ENCODE measurements at regions not wholly inside any gene's neighbourhood (a gene's known extent, or its start where the extent isn't known, plus 50 kb on each side); places are given as distances from the start of the nearest gene placed in this dataset.

- H3K9me3 Mint-ChIP-seq: no peaks in the 10 kb centered on the region
- no peaks in the 10 kb centered on the region for H3K36me3 Mint-ChIP-seq (ENCODE audit: insufficient read depth in 1 of 3, low read depth in 3 of 3)
- TF ChIP-seq, protein P1, sequence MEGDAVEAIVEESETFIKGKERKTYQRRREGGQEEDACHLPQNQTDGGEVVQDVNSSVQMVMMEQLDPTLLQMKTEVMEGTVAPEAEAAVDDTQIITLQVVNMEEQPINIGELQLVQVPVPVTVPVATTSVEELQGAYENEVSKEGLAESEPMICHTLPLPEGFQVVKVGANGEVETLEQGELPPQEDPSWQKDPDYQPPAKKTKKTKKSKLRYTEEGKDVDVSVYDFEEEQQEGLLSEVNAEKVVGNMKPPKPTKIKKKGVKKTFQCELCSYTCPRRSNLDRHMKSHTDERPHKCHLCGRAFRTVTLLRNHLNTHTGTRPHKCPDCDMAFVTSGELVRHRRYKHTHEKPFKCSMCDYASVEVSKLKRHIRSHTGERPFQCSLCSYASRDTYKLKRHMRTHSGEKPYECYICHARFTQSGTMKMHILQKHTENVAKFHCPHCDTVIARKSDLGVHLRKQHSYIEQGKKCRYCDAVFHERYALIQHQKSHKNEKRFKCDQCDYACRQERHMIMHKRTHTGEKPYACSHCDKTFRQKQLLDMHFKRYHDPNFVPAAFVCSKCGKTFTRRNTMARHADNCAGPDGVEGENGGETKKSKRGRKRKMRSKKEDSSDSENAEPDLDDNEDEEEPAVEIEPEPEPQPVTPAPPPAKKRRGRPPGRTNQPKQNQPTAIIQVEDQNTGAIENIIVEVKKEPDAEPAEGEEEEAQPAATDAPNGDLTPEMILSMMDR (conservative IDR thresholded peaks at IDR 0.05): no peak
- no peak overlapping the region for H2BK15ac ChIP-seq (ENCODE audit: low read depth, low read length)
- H3K79me1 ChIP-seq (ENCODE audit: insufficient read depth, low read depth, low read length, poor library complexity, severe bottlenecking): no peaks in the 10 kb centered on the region
- no peak overlapping the region for H2AFZ ChIP-seq (ENCODE audit: low read length)
- H3K27ac ChIP-seq (ENCODE audit: insufficient read length, low read depth, low read length): no peak overlapping the region
- no peak overlapping the region for H2BK12ac ChIP-seq (ENCODE audit: insufficient read length, low read depth, low read length)
- no peaks in the 10 kb centered on the region for H3K9me3 ChIP-seq (ENCODE audit: control insufficient read depth, low read depth, low read length)
- no peak overlapping the region for H2BK20ac ChIP-seq (ENCODE audit: low read depth, low read length, poor library complexity, severe bottlenecking)
- no peak overlapping the region for H2BK120ac ChIP-seq (ENCODE audit: low read depth, low read length, poor library complexity, severe bottlenecking)
- H4K8ac ChIP-seq (replicated peaks; ENCODE audit: insufficient read length, low read depth, low read length): no peak overlapping the region
- peaks cover 4 to 5% of the 10 kb centered on the region in 2 experiments; a peak in 3 of 4 replicates for H3K4me1 Mint-ChIP-seq
- no peak overlapping the region for H4K5ac ChIP-seq (ENCODE audit: insufficient read length, low read depth, low read length)
- WGBS (ENCODE audit: extremely low coverage, insufficient read length, low lambda C conversion rate): no CpG with 5 or more reads among the region's 2 CpGs
- no peak overlapping the region for H3K56ac ChIP-seq (ENCODE audit: insufficient read length, low read depth, low read length)
- H3K4me1 ChIP-seq (ENCODE audit: insufficient read depth, low read length): no peaks in the 10 kb centered on the region
- no peak overlapping the region for H4K91ac ChIP-seq (ENCODE audit: insufficient read length, low read depth, low read length)
- no peak overlapping the region for H3K23ac ChIP-seq (ENCODE audit: insufficient read length, low read depth, low read length)
- no peaks in the 10 kb centered on the region for H3K27me3 ChIP-seq (ENCODE audit: insufficient read depth, low read length)
- no peak for DNase-seq
- no peaks in the 10 kb centered on the region for H4K20me1 ChIP-seq (ENCODE audit: control insufficient read depth, insufficient read depth, insufficient read length)
- H3K4ac ChIP-seq (ENCODE audit: low read depth, low read length): no peak overlapping the region
- no peak overlapping the region for H3T11ph ChIP-seq (ENCODE audit: low read length)
- H3K9ac ChIP-seq (ENCODE audit: extremely low read depth, insufficient read length, low read length): no peak overlapping the region
- no peak overlapping the region for H3K4me3 Mint-ChIP-seq
- H3K27me3 Mint-ChIP-seq (ENCODE audit: low read depth): peaks cover 17% of the 10 kb centered on the region
- H3K23me2 ChIP-seq (ENCODE audit: insufficient read length, low read depth, low read length, poor library complexity, severe bottlenecking): no peaks in the 10 kb centered on the region
- no peak overlapping the region for H3K14ac ChIP-seq (ENCODE audit: insufficient read depth, low read length)
- H3K79me2 ChIP-seq (ENCODE audit: insufficient read depth, low read length): no peaks in the 10 kb centered on the region
- no peak overlapping the region for H2AK5ac ChIP-seq (ENCODE audit: insufficient read length, low read length)
- no peak overlapping the region for H3K27ac Mint-ChIP-seq
- H3K18ac ChIP-seq (ENCODE audit: insufficient read length, low read depth, low read length): no peak overlapping the region
- H2BK5ac ChIP-seq (ENCODE audit: insufficient read length, low read length): no peak overlapping the region
- no peak overlapping the region for H3K4me2 ChIP-seq (ENCODE audit: insufficient read depth, insufficient read length, low read length)
Measured at GRCh38 chr1:42006093-42006492, 87.4 kb upstream of the HIVEP3 start.

Measured in H9 (cell line).